ENCODE measurements at regions not wholly inside any gene's neighbourhood (a gene's known extent, or its start where the extent isn't known, plus 50 kb on each side); places are given as distances from the start of the nearest gene placed in this dataset.
A peak's percentile ranks its signal among the peaks of the same experiment; 100 is the strongest.
"Not testable (repeated sequence)": the region's sequence is repeated elsewhere in the genome, so short reads cannot be mapped to it uniquely, and the experiment has no call there.

DNA sequence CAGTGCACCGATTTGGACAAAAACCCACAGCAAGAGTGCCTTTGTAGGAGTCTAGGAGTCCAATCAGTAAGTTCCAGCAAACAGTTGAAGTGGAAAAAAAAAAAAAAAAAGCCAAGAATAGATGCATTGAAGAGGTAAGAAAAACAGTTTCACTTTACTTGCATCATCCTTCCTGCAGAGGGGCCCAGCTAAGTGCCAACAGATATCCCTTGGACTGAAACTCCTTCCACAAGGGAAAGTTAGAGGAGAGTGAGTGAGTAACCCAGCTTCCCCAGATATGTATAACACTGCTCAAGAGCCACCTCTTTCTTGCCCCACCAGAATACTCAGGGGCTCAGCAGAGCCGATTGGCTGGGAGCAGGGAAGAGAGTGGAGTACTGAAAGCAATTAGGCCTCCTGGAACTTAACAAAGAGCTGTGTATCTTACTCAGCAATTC lies 617.7 kb upstream of the SMIM31 start:
- ChIA-PET CTCF (no interaction called here), POLR2A (no interaction called here)
- no peak for TF ChIP-seq CTCF (IDR thresholded peaks at IDR 0.05; ENCODE audit: unreplicated experiment)
- H3K4me1 Mint-ChIP-seq (ENCODE audit: insufficient read depth, unreplicated experiment) = peaks cover 11% of the 10 kb centered on the region
- H3K27me3 Mint-ChIP-seq (ENCODE audit: insufficient read depth, unreplicated experiment) = no peaks in the 10 kb centered on the region
- peak overlapping the region; percentile 65 for H3K27ac Mint-ChIP-seq (ENCODE audit: low read depth, unreplicated experiment)
- H3K36me3 Mint-ChIP-seq (ENCODE audit: insufficient read depth, unreplicated experiment) = no peaks in the 10 kb centered on the region
- intact Hi-C loops (cut with micrococcal nuclease) = no loop called here
- H3K9me3 Mint-ChIP-seq (ENCODE audit: unreplicated experiment) = peaks cover 8% of the 10 kb centered on the region
- BruUV-seq (replicated peaks) = no TSS peak
- DNase-seq (ENCODE audit: unreplicated experiment) = peak; percentile 3
- H3K4me3 Mint-ChIP-seq (ENCODE audit: unreplicated experiment) = no peak overlapping the region

DNA sequence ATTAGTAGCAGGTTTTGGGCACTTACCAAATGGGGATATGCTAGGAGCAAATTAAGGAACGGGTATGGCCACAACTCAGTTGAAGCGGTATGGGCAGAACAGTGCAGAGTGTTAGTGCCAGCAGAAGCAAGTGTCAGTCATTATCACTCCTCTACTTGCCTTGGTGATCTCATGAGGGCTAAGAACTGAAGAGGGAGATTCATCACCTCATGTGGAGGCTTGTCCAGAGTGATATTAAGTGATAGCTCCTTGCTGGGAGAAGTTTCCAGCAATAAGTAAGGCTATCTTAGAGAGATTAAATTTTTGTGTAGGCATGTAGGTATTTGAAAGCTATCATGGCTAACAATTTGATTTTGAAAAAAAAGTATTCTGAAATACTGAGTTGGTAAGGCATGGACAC lies 615.4 kb upstream of the SMIM31 start:
- DNase-seq (ENCODE audit: unreplicated experiment) = no peak
- Mint-ChIP-seq H3K4me1 (ENCODE audit: insufficient read depth, unreplicated experiment) (peaks cover 11% of the 10 kb centered on the region), H3K27ac (ENCODE audit: low read depth, unreplicated experiment) (no peak overlapping the region), H3K36me3 (ENCODE audit: insufficient read depth, unreplicated experiment) (no peaks in the 10 kb centered on the region), H3K27me3 (ENCODE audit: insufficient read depth, unreplicated experiment) (no peaks in the 10 kb centered on the region), H3K9me3 (ENCODE audit: unreplicated experiment) (peaks cover 8% of the 10 kb centered on the region), H3K4me3 (ENCODE audit: unreplicated experiment) (no peak overlapping the region)
- no peak for TF ChIP-seq CTCF (IDR thresholded peaks at IDR 0.05; ENCODE audit: unreplicated experiment)
- POLR2A ChIA-PET = no interaction called here
- no TSS peak for BruUV-seq (replicated peaks)
- CTCF ChIA-PET = interaction anchor here (0.5 to 0.8 kb wide), 5 partner anchors 29 to 593 kb away, joined by 3 to 4 read pairs (median 3); no protein-coding TSS in a partner anchor
- intact Hi-C loops (cut with micrococcal nuclease) = no loop called here

- ChIA-PET CTCF (interaction anchor here (0.6 to 0.8 kb wide), 2 partner anchors 30 to 593 kb away, joined by 4 read pairs; no protein-coding TSS in a partner anchor), POLR2A (no interaction called here)
- Mint-ChIP-seq H3K4me1 (ENCODE audit: insufficient read depth, unreplicated experiment) (peaks cover 11% of the 10 kb centered on the region), H3K27ac (ENCODE audit: low read depth, unreplicated experiment) (no peak overlapping the region), H3K9me3 (ENCODE audit: unreplicated experiment) (peaks cover 8% of the 10 kb centered on the region), H3K27me3 (ENCODE audit: insufficient read depth, unreplicated experiment) (no peaks in the 10 kb centered on the region), H3K4me3 (ENCODE audit: unreplicated experiment) (no peak overlapping the region), H3K36me3 (ENCODE audit: insufficient read depth, unreplicated experiment) (no peaks in the 10 kb centered on the region)
- no TSS peak for BruUV-seq (replicated peaks)
- DNase-seq (ENCODE audit: unreplicated experiment) = no peak
- intact Hi-C loops (cut with micrococcal nuclease) = no loop called here
- no peak for TF ChIP-seq CTCF (IDR thresholded peaks at IDR 0.05; ENCODE audit: unreplicated experiment)
Observed at GRCh38 chr4:164139291-164139690, 614.6 kb upstream of the SMIM31 start.

GRCh38 chr4:164141755-164142375 lies 612.1 kb upstream of the SMIM31 start:
- DNase-seq (ENCODE audit: unreplicated experiment); H3K27ac Mint-ChIP-seq (ENCODE audit: low read depth, unreplicated experiment); H3K9me3 Mint-ChIP-seq (ENCODE audit: unreplicated experiment); H3K36me3 Mint-ChIP-seq (ENCODE audit: insufficient read depth, unreplicated experiment); H3K4me1 Mint-ChIP-seq (ENCODE audit: insufficient read depth, unreplicated experiment); intact Hi-C loops (cut with micrococcal nuclease); H3K4me3 Mint-ChIP-seq (ENCODE audit: unreplicated experiment); H3K27me3 Mint-ChIP-seq (ENCODE audit: insufficient read depth, unreplicated experiment); BruUV-seq (replicated peaks); CTCF ChIA-PET: not testable (repeated sequence)
- POLR2A ChIA-PET = interaction anchor here (0.9 kb wide), 1 partner anchor 31 kb away, joined by 3 read pairs; no protein-coding TSS in a partner anchor

DNA sequence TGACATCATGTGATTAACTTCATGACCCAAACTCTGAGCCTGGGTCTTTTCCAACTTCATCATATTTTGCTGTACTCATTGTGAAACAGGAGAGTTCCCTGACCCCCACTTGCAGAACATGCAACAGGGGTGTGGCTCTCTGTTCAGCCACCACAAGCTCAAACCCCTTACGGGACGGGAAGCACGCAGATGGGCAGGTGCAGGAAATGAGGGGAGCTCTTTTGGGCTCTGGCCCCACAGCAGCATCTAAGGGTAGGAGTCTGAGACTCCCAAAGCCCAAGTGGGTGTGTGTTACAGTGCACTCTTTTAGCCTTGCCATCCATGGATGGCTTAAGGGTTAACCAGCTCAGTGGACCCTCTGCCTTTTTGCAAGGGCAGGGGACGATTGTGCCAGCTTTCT lies 599.5 kb upstream of the SMIM31 start:
- intact Hi-C loops (cut with micrococcal nuclease) = no loop called here
- CTCF ChIA-PET = no interaction called here
- no peaks in the 10 kb centered on the region for H3K9me3 Mint-ChIP-seq (ENCODE audit: unreplicated experiment)
- no peaks in the 10 kb centered on the region for H3K36me3 Mint-ChIP-seq (ENCODE audit: insufficient read depth, unreplicated experiment)
- POLR2A ChIA-PET = no interaction called here
- TF ChIP-seq CTCF (IDR thresholded peaks at IDR 0.05; ENCODE audit: unreplicated experiment) = no peak
- H3K27ac Mint-ChIP-seq (ENCODE audit: low read depth, unreplicated experiment) = no peak overlapping the region
- BruUV-seq (replicated peaks) = no TSS peak
- H3K4me3 Mint-ChIP-seq (ENCODE audit: unreplicated experiment) = no peak overlapping the region
- H3K4me1 Mint-ChIP-seq (ENCODE audit: insufficient read depth, unreplicated experiment) = no peaks in the 10 kb centered on the region
- DNase-seq (ENCODE audit: unreplicated experiment) = no peak
- H3K27me3 Mint-ChIP-seq (ENCODE audit: insufficient read depth, unreplicated experiment) = no peaks in the 10 kb centered on the region

Data from MCF 10A (cell line).